ENCODE measurements at regions not wholly inside any gene's neighbourhood (a gene's known extent, or its start where the extent isn't known, plus 50 kb on each side); places are given as distances from the start of the nearest gene placed in this dataset.

- no peaks in the 10 kb centered on the region for H3K27me3 ChIP-seq
- H3K4me3 ChIP-seq (ENCODE audit: low read depth in 1 of 2, low read length in 1 of 2) = no peak overlapping the region
- no peak for TF ChIP-seq CTCF (IDR thresholded peaks at IDR 0.05)
- H3K4me1 ChIP-seq (ENCODE audit: control insufficient read depth in 1 of 2, insufficient read depth in 1 of 2, low read depth in 1 of 2, low read length in 1 of 2) = no peaks in the 10 kb centered on the region
- H3K27ac ChIP-seq = no peak overlapping the region
- no peaks in the 10 kb centered on the region for H3K9me3 ChIP-seq
- no peaks in the 10 kb centered on the region for H3K36me3 ChIP-seq
Observed at GRCh38 chr1:189899686-189900425, 577.8 kb downstream of the BRINP3 start.

- H3K4me1 ChIP-seq (ENCODE audit: control insufficient read depth in 1 of 2, insufficient read depth in 1 of 2, low read depth in 1 of 2, low read length in 1 of 2) = no peaks in the 10 kb centered on the region
- no peaks in the 10 kb centered on the region for H3K27me3 ChIP-seq
- no peak for TF ChIP-seq CTCF (IDR thresholded peaks at IDR 0.05)
- no peak overlapping the region for H3K27ac ChIP-seq
- no peaks in the 10 kb centered on the region for H3K9me3 ChIP-seq
- no peaks in the 10 kb centered on the region for H3K36me3 ChIP-seq
- no peak overlapping the region for H3K4me3 ChIP-seq (ENCODE audit: low read depth in 1 of 2, low read length in 1 of 2)
Observed at GRCh38 chr1:189904509-189904908, 573.2 kb downstream of the BRINP3 start.

GRCh38 chr1:189908113-189908512, 569.6 kb downstream of the BRINP3 start:
- Histone ChIP-seq H3K9me3 (no peaks in the 10 kb centered on the region), H3K27me3 (no peaks in the 10 kb centered on the region), H3K4me1 (ENCODE audit: control insufficient read depth in 1 of 2, insufficient read depth in 1 of 2, low read depth in 1 of 2, low read length in 1 of 2) (no peaks in the 10 kb centered on the region), H3K4me3 (ENCODE audit: low read depth in 1 of 2, low read length in 1 of 2) (no peak overlapping the region), H3K36me3 (no peaks in the 10 kb centered on the region), H3K27ac (no peak overlapping the region)
- TF ChIP-seq CTCF (IDR thresholded peaks at IDR 0.05) = no peak

- Histone ChIP-seq H3K27ac (no peak overlapping the region), H3K4me3 (ENCODE audit: low read depth in 1 of 2, low read length in 1 of 2) (no peak overlapping the region), H3K4me1 (ENCODE audit: control insufficient read depth in 1 of 2, insufficient read depth in 1 of 2, low read depth in 1 of 2, low read length in 1 of 2) (no peaks in the 10 kb centered on the region), H3K27me3 (no peaks in the 10 kb centered on the region), H3K9me3 (no peaks in the 10 kb centered on the region), H3K36me3 (no peaks in the 10 kb centered on the region)
- TF ChIP-seq CTCF (IDR thresholded peaks at IDR 0.05) = no peak
Observed at GRCh38 chr1:189921613-189922012, 556.1 kb downstream of the BRINP3 start.

- Histone ChIP-seq H3K9me3 (no peaks in the 10 kb centered on the region), H3K27ac (no peak overlapping the region), H3K4me1 (ENCODE audit: control insufficient read depth in 1 of 2, insufficient read depth in 1 of 2, low read depth in 1 of 2, low read length in 1 of 2) (no peaks in the 10 kb centered on the region), H3K4me3 (ENCODE audit: low read depth in 1 of 2, low read length in 1 of 2) (no peak overlapping the region), H3K27me3 (no peaks in the 10 kb centered on the region), H3K36me3 (no peaks in the 10 kb centered on the region)
- TF ChIP-seq CTCF (IDR thresholded peaks at IDR 0.05) = no peak
Observed at GRCh38 chr1:189927641-189928040, 550.0 kb downstream of the BRINP3 start.

Measured in neutrophil (primary cell).